GM19035 (cell line): ENCODE measurements at regions not wholly inside any gene's neighbourhood (a gene's known extent, or its start where the extent isn't known, plus 50 kb on each side); places are given as distances from the start of the nearest gene placed in this dataset.
A peak's percentile ranks its signal among the peaks of the same experiment; 100 is the strongest.

ENCODE experiments used
- ATAC-seq: cut with Tn5 transposase; IDR thresholded peaks from one replicate; pipeline ENCODE4 v1.9.1; 2021; ENCODE audit not compliant: unreplicated experiment

DNA sequence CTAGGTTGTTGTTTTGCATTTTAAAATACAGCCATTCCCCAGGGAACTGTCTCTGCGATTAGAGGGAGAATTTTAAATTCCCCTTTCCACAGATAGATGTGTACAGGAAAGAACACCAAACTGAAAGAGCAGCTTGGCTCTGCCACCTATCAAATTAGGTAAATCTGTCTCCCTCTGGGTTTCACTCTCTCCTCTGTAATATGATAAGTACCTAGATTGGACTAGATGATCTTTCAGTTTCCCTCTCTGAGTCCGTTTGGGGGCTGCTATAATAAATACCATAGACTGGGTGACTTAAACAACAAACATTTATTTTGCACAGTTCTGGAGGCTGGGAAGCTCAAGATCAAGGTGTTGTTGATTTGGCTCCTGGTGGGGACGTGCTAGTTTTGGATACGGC, 186.0 kb downstream of the KIF20B start:
- ATAC-seq = peak; percentile 64

GRCh38 chr10:89887830-89888229, 186.4 kb downstream of the KIF20B start:
- peak; percentile 59 for ATAC-seq

DNA sequence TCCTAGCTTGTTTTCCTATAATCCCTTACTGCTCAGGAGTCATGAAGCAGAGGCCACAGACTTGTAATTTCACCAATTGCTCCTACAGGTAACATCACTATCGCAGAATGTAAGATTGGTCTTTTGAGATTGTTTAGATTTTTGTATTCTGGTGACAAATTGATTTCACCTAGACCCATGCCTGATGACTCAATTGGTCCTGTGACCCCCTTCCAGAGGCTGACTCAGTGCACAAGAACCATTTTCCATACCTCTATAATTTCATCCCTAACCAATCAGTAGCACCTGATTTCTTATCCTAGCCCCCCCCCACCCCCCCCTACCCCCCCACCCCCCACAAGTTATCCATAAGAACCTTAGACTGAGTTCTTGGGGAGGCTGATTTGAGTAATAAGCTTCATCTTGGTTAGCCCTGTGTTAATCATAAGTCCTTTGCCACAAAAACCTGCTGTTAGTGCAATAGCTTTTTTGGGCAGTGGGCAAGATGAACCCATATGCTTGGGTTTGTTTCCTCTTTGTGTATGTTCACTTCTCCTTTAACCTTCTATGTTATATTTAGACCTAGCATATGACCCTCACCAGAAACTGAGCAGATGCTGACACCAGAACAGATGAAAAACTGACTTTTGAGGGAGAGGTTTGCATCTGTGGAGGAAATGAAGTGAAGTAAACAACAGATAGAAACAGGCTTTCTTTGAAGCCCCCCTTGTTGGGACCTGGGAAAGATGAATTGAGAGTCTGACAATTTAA, 187.1 kb downstream of the KIF20B start:
- peak; percentile 66 for ATAC-seq

DNA sequence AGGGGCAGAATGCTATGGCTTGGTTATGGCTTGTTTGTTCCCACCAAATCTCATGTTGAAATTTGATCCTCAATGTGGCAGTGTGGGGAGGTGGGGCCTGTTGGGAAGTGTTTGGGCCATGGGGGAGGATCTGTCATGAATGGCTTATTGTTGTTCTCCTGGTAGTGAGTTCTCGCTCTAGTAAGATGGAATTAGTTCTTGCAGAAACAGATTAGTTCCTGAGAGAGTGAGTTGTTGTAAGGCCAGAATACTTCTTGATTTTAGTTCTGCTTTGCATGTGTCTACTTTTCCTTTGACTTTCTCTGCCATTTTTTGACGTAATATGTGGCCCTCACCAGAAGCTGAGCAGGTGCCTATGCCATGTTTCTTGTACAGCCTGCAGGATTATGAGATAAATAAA, 188.2 kb downstream of the KIF20B start:
- no peak for ATAC-seq

DNA sequence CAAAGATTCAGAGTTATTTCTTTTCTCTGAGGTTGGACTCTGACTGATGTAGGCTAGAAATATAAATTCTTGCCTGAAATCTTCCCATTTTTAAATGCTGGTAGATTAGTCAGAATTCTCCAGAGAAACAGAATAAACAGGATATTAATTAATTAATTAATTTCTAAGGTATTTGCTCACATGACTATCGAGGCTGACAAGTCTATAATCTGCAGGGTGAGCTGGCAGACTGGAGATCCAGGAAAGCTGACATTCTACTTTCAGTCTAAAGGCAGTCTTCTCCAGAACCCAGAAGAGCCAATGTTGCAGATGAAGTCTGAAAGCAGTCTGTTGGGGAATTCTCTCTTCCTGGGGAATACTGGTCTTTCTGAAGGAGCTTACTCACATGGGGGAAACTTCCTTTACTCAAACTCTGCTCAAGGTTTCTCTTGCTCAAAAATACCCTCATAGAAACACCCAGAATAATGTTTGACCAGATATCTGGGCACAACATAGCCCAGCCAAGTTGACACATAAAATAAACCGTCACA, 189.7 kb downstream of the KIF20B start:
- ATAC-seq = no peak

GRCh38 chr10:89894051-89894450, 192.7 kb downstream of the KIF20B start:
- ATAC-seq = no peak

DNA sequence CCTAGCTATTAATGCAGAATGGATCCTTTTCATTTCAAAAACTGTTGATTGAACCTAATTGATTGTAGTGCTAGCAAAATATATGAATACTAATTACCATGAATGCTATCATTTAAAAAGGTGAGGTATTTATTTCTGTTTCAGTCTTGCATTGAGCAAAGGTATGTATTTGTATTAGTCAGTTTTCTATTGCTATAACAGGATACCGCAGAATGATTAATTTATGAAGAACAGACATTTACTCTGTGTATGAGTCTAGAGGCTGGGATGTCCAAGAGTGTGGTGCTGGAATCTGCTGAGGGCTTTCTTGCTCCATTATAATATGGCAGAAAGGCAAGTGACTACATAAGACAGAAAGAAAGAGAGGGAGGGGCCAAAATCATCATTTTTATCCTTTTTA, 199.2 kb downstream of the KIF20B start:
- ATAC-seq = no peak

GRCh38 chr10:89901895-89902294, 200.5 kb downstream of the KIF20B start:
- ATAC-seq = no peak

- no peak for ATAC-seq
These were observed 203.4 kb downstream of the KIF20B start for GRCh38 chr10:89904755-89905154.

DNA sequence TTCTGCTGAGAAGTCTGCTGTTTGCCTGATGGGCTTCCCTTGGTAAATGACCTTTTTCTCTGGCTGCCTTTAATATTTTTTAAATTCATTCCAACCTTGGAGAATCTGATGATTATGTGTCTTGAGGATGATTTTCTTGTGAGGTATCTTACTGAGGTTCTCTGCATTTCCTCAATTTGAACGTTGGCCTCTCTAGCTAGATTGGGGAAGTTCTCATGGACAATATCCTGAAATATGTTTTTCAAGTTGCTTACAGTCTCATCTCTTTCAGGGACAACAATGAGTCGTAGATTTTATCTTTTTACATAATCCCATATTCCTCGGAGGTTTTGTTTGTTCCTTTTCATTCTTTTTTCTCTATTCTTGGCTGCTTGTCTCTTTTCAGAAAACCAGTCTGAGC, 208.4 kb downstream of the KIF20B start:
- ATAC-seq = no peak

GRCh38 chr10:89915021-89915420, 213.6 kb downstream of the KIF20B start:
- no peak for ATAC-seq

DNA sequence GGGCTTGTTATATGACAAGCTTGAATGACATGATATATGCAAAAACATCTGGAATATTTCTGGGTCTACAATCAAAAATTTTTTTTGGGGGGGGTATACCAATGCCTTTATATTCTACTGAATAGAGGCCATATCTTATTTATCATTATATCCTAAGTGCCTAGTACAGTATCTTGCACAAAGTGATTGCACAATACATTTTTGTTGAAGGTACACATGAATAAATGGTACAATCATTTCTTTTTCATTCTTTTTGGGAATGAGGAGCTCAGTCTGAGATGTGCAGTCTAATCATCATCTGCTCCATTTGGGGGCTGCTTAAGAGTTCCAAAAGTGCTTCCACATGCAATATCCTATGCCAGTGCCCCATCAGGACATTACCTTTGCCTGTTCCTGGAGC, 214.6 kb downstream of the KIF20B start:
- ATAC-seq = no peak

- no peak for ATAC-seq
These were observed 215.3 kb downstream of the KIF20B start for GRCh38 chr10:89916468-89917215.

DNA sequence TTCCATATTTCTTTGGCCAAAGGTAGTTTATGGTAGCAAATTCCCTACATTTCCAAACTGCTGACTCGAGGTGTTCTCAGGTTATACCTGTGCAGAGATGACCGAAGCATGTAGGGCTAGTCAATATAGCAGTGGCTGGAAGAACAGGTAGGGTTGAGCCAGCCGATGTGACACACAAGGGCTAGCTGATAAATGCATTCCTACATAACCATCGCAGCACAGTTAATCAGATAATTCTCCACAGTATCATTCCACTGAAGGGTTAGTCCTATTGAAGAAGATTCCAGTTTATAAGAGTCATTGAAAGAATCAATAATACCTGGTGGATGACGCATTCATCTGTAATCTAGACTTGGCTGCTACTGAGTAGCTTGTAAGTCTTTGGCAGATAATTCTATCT, 220.0 kb downstream of the KIF20B start:
- no peak for ATAC-seq

DNA sequence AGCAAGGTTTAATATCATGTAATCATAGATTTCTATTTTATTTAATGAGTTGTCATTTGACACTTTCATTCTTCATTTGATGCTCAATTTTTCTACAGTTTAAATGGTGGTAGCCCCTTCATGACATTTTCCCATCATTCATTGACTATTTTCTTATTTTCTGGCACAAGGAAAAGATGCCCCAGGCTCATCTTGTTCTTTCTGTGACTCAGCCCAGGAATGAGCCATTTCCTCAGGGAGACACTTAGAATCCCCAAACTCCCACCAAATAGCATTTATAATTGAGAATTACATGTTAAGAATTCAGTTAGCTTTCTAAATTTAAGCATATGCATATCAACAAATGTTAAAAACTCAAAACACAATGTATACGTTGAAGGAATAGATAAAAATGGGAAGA, 222.3 kb downstream of the KIF20B start:
- no peak for ATAC-seq

GRCh38 chr10:89924261-89924660, 222.9 kb downstream of the KIF20B start:
- no peak for ATAC-seq

GRCh38 chr10:89926736-89927135, 225.3 kb downstream of the KIF20B start:
- no peak for ATAC-seq

GRCh38 chr10:89929282-89930026, 228.1 kb downstream of the KIF20B start:
- no peak for ATAC-seq

DNA sequence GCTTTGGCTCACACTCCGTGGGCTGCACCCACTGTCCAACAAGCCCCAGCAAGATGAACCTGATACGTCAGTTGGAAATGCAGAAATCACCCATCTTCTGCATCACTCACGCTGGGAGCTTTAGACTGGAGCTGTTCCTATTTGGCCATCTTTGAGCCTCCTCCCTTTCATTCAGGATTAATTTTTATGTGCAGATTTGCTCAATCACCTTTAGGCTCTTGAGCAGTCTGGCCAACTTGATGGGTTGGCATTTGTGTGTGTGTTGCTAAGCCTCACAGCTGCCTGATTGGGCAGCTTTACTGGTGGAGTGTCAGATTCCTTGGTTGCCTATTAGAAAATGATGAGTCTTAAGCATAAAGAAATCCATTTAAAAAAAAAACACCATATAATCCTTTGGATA, 236.1 kb downstream of the KIF20B start:
- ATAC-seq = no peak

DNA sequence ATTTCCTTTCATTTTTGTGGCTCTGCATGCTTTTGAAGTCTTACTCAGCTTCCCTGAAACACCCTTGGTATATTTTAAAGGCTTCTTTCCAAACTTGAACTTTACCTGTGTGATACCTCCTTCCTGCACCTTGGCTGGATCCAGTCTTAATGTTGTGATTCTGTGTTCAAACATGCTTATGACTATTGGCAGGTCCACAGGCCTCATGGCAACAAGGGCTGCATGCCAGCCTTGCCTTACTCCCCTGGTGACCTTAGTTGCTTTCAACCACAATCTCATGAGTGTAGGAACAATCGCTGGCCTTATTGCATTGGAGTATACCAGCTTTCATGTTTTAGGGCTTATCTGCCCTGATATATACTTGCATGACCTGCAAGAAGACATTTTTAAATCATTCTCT, 238.7 kb downstream of the KIF20B start:
- ATAC-seq = no peak

GRCh38 chr10:89942217-89942616, 240.8 kb downstream of the KIF20B start:
- peak; percentile 67 for ATAC-seq

GRCh38 chr10:89944138-89944537, 242.7 kb downstream of the KIF20B start:
- no peak for ATAC-seq
